HepG2 (cell line): ENCODE measurements at regions not wholly inside any gene's neighbourhood (a gene's known extent, or its start where the extent isn't known, plus 50 kb on each side); places are given as distances from the start of the nearest gene placed in this dataset.

Source experiments
- ATAC-seq: fragments of 200-7000 bp; cut with Tn5 transposase; 3 replicates; pipeline ENCODE4 v1.9.1; 2020; ENCODE audit warnings: mild to moderate bottlenecking, moderate library complexity
- BruUV-seq: library from RNA; stranded (reverse); fragments of 400-500 nt; replicated peaks from 2 replicates; lab custom pipeline; 2021; lab: Mats Ljungman, UMichigan
- CTCF ChIA-PET: fragments of 300-600 bp; formaldehyde crosslinking; extraction: SDS; loops from one replicate; lab custom pipeline; 2021; ENCODE audit warnings: low total read pairs, inconsistent platforms, low intra/inter-chr PET ratio; lab: Yijun Ruan, JAX
- POLR2A ChIA-PET: fragments of 350-600 bp; sonication (Branson Sonifier 250); formaldehyde crosslinking; loops from one replicate; lab custom pipeline; 2020; ENCODE audit warnings: antibody characterized with exemption, inconsistent platforms; lab: Yijun Ruan, JAX
- DNase-seq: peaks from one replicate; pipeline ENCODE4 v3.0.0-alpha.2; 2015; ENCODE audit warnings: low spot score
- FAIRE-seq: peaks from 3 replicates; lab custom pipeline; 2011; peaks lifted over from hg19 to GRCh38; lab: Jason Lieb, UNC
- H2AFZ ChIP-seq: one replicate; pipeline ENCODE4 v1.6.1; 2011; ENCODE audit warnings: low read length, inconsistent platforms
- H3K27ac ChIP-seq: fragments of 300-600 bp; 3 replicates; pipeline ENCODE4 v1.8.0; 2011; ENCODE audit warnings: mixed run types, mild to moderate bottlenecking, mixed read lengths, low read length, inconsistent platforms; ENCODE audit not compliant: insufficient read depth; ENCODE audit errors: extremely low read length
- H3K27me3 ChIP-seq, 2 experiments: fragments of 200-600 bp in 1 of 2; 2 replicates in 1 of 2; 3 replicates in 1 of 2; pipeline versions ENCODE4 v1.6.0 to v1.8.0; 2011; ENCODE audit warnings: low read length in 2 of 2, mild to moderate bottlenecking in 2 of 2, moderate library complexity in 2 of 2, inconsistent platforms in 1 of 2; ENCODE audit not compliant: insufficient read depth in 2 of 2, control insufficient read depth in 1 of 2
- H3K36me3 ChIP-seq, 2 experiments: fragments of 200-600 bp in 1 of 2; replicated peaks in 1 of 2; 2 replicates in 1 of 2; 3 replicates in 1 of 2; pipeline versions ENCODE4 v1.5.1 to v1.8.0; 2011; ENCODE audit warnings: low read length in 2 of 2, inconsistent platforms in 1 of 2; ENCODE audit not compliant: insufficient read depth in 2 of 2, control insufficient read depth in 1 of 2
- H3K4me1 ChIP-seq: 2 replicates; pipeline ENCODE4 v1.5.1; 2012; ENCODE audit warnings: low read length, inconsistent platforms; ENCODE audit not compliant: insufficient read depth
- H3K4me2 ChIP-seq: 2 replicates; pipeline ENCODE4 v1.6.0; 2011; ENCODE audit warnings: low read depth, low read length, inconsistent platforms
- H3K4me3 ChIP-seq, 3 experiments: fragments of 200-600 bp in 1 of 3; sonication (generic), shearing (Covaris generic) in 1 of 3; replicated peaks in 1 of 3; 2 replicates each; pipeline ENCODE4 v1.5.1; 2011 to 2016; ENCODE audit warnings: low read length in 3 of 3, inconsistent platforms in 2 of 3, low read depth in 2 of 3, mild to moderate bottlenecking in 2 of 3, control low read depth in 1 of 3, mixed read lengths in 1 of 3; ENCODE audit not compliant: insufficient read depth in 1 of 3
- H3K79me2 ChIP-seq: one replicate; pipeline ENCODE4 v1.6.1; 2011; ENCODE audit warnings: low read length, inconsistent platforms; ENCODE audit not compliant: insufficient read depth
- H3K9ac ChIP-seq: 2 replicates; pipeline ENCODE4 v1.6.0; 2011; ENCODE audit warnings: mild to moderate bottlenecking, low read depth, low read length, inconsistent platforms; ENCODE audit not compliant: insufficient read depth
- H3K9me3 ChIP-seq: 2 replicates; pipeline ENCODE4 v1.5.1; 2012; ENCODE audit warnings: mild to moderate bottlenecking, low read length
- H4K20me1 ChIP-seq: 2 replicates; pipeline ENCODE4 v1.6.0; 2011; ENCODE audit warnings: inconsistent platforms, mild to moderate bottlenecking, low read length, moderate library complexity; ENCODE audit not compliant: insufficient read depth
- HNF4A ChIP-seq: sonication (generic); formaldehyde crosslinking; IDR thresholded peaks from 2 replicates; pipeline ENCODE4 v1.4.0; 2020; ENCODE audit warnings: missing genetic modification reagents
- KDM2A ChIP-seq: sonication (generic); formaldehyde crosslinking; IDR thresholded peaks from 2 replicates; pipeline ENCODE4 v1.4.0; 2020; ENCODE audit warnings: low read depth, missing genetic modification reagents, borderline replicate concordance
- KLF12 ChIP-seq: sonication (generic); formaldehyde crosslinking; IDR thresholded peaks from 2 replicates; pipeline ENCODE4 v1.4.0; 2020; ENCODE audit warnings: missing genetic modification reagents, borderline replicate concordance
- MED1 ChIP-seq: sonication (generic); formaldehyde crosslinking; IDR thresholded peaks from 2 replicates; pipeline ENCODE4 v1.4.0; 2020; ENCODE audit warnings: missing genetic modification reagents
- SALL1 ChIP-seq: sonication (generic); formaldehyde crosslinking; IDR thresholded peaks from 2 replicates; pipeline ENCODE4 v1.8.0; 2022; ENCODE audit warnings: mild to moderate bottlenecking, missing genetic modification reagents
- SMC3 ChIP-seq: IDR thresholded peaks from 2 replicates; pipeline ENCODE4 v1.6.1; 2011; ENCODE audit warnings: low read length, improper control_type of control experiment
- SNAI1 ChIP-seq: sonication (generic); formaldehyde crosslinking; IDR thresholded peaks from 2 replicates; pipeline ENCODE4 v1.5.0; 2020; ENCODE audit warnings: mild to moderate bottlenecking, missing genetic modification reagents, borderline replicate concordance
- SRSF9 ChIP-seq: fragments of 200-400 bp; formaldehyde crosslinking; IDR thresholded peaks from 2 replicates; pipeline ENCODE4 v1.6.1; 2018; ENCODE audit warnings: borderline replicate concordance, mild to moderate bottlenecking, low read depth, low read length; ENCODE audit not compliant: insufficient read depth, poor library complexity, severe bottlenecking
- STAG1 ChIP-seq: sonication (generic); formaldehyde crosslinking; IDR thresholded peaks from 2 replicates; pipeline ENCODE4 v1.4.0; 2020; ENCODE audit warnings: missing genetic modification reagents
- TBL1XR1 ChIP-seq: fragments of 150-350 bp; IDR thresholded peaks from 2 replicates; pipeline ENCODE4 v1.6.1; 2014; ENCODE audit warnings: borderline replicate concordance, low read length; ENCODE audit not compliant: partially characterized antibody
- TBP ChIP-seq: sonication (generic); formaldehyde crosslinking; IDR thresholded peaks from 2 replicates; pipeline ENCODE4 v1.5.0; 2020; ENCODE audit warnings: missing genetic modification reagents
- ZFP90 ChIP-seq: sonication (generic); formaldehyde crosslinking; IDR thresholded peaks from 2 replicates; pipeline ENCODE4 v1.8.0; 2022; ENCODE audit warnings: missing genetic modification reagents, mild to moderate bottlenecking, inconsistent platforms, borderline replicate concordance
- ZMAT5 ChIP-seq: sonication (generic); formaldehyde crosslinking; IDR thresholded peaks from 2 replicates; pipeline ENCODE4 v1.5.0; 2020; ENCODE audit warnings: mild to moderate bottlenecking, low read depth, missing genetic modification reagents, borderline replicate concordance
- ZMYM4 ChIP-seq: sonication (generic); formaldehyde crosslinking; IDR thresholded peaks from 2 replicates; pipeline ENCODE4 v1.8.1; 2023; ENCODE audit warnings: mild to moderate bottlenecking, missing genetic modification reagents
- ZNF329 ChIP-seq: sonication (generic); formaldehyde crosslinking; IDR thresholded peaks from 2 replicates; pipeline ENCODE4 v1.9.0; 2021; ENCODE audit warnings: low read depth, mild to moderate bottlenecking, missing genetic modification reagents
- ZNF670 ChIP-seq: sonication (generic); formaldehyde crosslinking; IDR thresholded peaks from 2 replicates; pipeline ENCODE4 v1.8.0; 2022; ENCODE audit warnings: mild to moderate bottlenecking, missing genetic modification reagents, borderline replicate concordance
- ZNF850 ChIP-seq: sonication (generic); formaldehyde crosslinking; conservative IDR thresholded peaks from 2 replicates; pipeline ENCODE4 v1.9.0; 2021; ENCODE audit warnings: mild to moderate bottlenecking, missing genetic modification reagents
- WGBS: methylation state at CpG from one replicate; pipeline ENCODE4 v1.1.6; 2017; ENCODE audit warnings: low lambda C conversion rate; 5-methylcytosine and 5-hydroxymethylcytosine counted together
- in situ Hi-C: cut with HindIII; loops from 2 replicates; pipeline ENCODE4 v1.10.0; 2017; ENCODE audit warnings: low pct_unique_long_range_greater_than_20kb; ENCODE audit not compliant: extremely low pct_ligation_motif_present
- intact Hi-C: fragments of 100-400 bp; cut with micrococcal nuclease; formaldehyde crosslinking; loops from one replicate; pipeline ENCODE4 v1.10.0; 2022; ENCODE audit not compliant: unreplicated experiment

- TF ChIP-seq TBP (CRISPR knock-in tag) (no peak), MED1 (CRISPR knock-in tag) (no peak), SALL1 (CRISPR knock-in tag) (peak; percentile 41; the same call in 1 of the 2 replicates), ZNF329 (CRISPR knock-in tag) (no peak), ZMYM4 (CRISPR knock-in tag) (0 out of 2 replicates have a peak, but pooled peaks have one; percentile 18), SMC3 (peak; percentile 65), STAG1 (peak; percentile 67), KDM2A (CRISPR knock-in tag) (peak; percentile 32; the same call in 1 of the 2 replicates), HNF4A (peak; percentile 64), ZNF850 (CRISPR knock-in tag) (no peak)
Measured at GRCh38 chr3:109224333-109224732, 87.8 kb downstream of the C3orf85 start (continued).

- ChIA-PET CTCF (no interaction called here), POLR2A (no interaction called here)
- Histone ChIP-seq H3K27ac (no peak overlapping the region), H2AFZ (no peak overlapping the region), H3K9me3 (no peaks in the 10 kb centered on the region), H3K27me3 (no peaks in the 10 kb centered on the region), H3K4me3 (no peak overlapping the region), H3K36me3 (no peaks in the 10 kb centered on the region), H3K79me2 (no peaks in the 10 kb centered on the region), H3K4me2 (no peak overlapping the region), H3K4me1 (no peaks in the 10 kb centered on the region), H3K9ac (no peak overlapping the region), H4K20me1 (no peaks in the 10 kb centered on the region)
- BruUV-seq, result no TSS peak
- DNase-seq, result no peak
- in situ Hi-C loops, result no loop called here
- ATAC-seq, result no peak
- TF ChIP-seq ZFP90 (CRISPR knock-in tag) (no peak), ZNF670 (CRISPR knock-in tag) (no peak), SRSF9 (no peak), TBL1XR1 (no peak), SNAI1 (no peak), ZMAT5 (no peak), KLF12 (CRISPR knock-in tag) (no peak)
- intact Hi-C loops, result no loop called here
- no peak for FAIRE-seq
- 34% methylated on average over 3 of the region's 3 CpGs for WGBS
Measured at GRCh38 chr3:109225516-109225915, 89.0 kb downstream of the C3orf85 start.
